Mucosa of rectum (tissue), 2 donors: ENCODE measurements at regions not wholly inside any gene's neighbourhood (a gene's known extent, or its start where the extent isn't known, plus 50 kb on each side); places are given as distances from the start of the nearest gene placed in this dataset.

ENCODE experiments used
- H3K27ac ChIP-seq, 2 donors: one replicate each; pipeline ENCODE4 v1.7.0; 2013; ENCODE audit warnings: inconsistent platforms in 2 of 2, low read depth in 2 of 2, low read length in 2 of 2
- H3K27me3 ChIP-seq, 2 donors: one replicate each; pipeline ENCODE4 v1.7.0; 2013; ENCODE audit warnings: low read length in 2 of 2; ENCODE audit not compliant: control insufficient read depth in 2 of 2, insufficient read depth in 2 of 2
- H3K36me3 ChIP-seq, 2 donors: one replicate each; pipeline ENCODE4 v1.7.0; 2013; ENCODE audit warnings: low read length in 2 of 2; ENCODE audit not compliant: control insufficient read depth in 2 of 2, insufficient read depth in 2 of 2
- H3K4me1 ChIP-seq, 2 donors: one replicate each; pipeline ENCODE4 v1.7.0; 2013; ENCODE audit warnings: low read length in 2 of 2, mild to moderate bottlenecking in 1 of 2; ENCODE audit not compliant: control insufficient read depth in 2 of 2, insufficient read depth in 2 of 2
- H3K4me3 ChIP-seq, 2 donors: one replicate each; pipeline ENCODE4 v1.7.0; 2013; ENCODE audit warnings: low read length in 2 of 2
- H3K9ac ChIP-seq, 2 donors: one replicate each; pipeline ENCODE4 v1.7.0; 2013; ENCODE audit warnings: low read length in 2 of 2, low read depth in 1 of 2, mild to moderate bottlenecking in 1 of 2
- H3K9me3 ChIP-seq, 2 donors: one replicate each; pipeline ENCODE4 v1.7.0; 2013; ENCODE audit warnings: low read length in 2 of 2; ENCODE audit not compliant: control insufficient read depth in 2 of 2
- donor health status: healthy.
- donor health status: Normal muscosa, but diverticular disease.

DNA sequence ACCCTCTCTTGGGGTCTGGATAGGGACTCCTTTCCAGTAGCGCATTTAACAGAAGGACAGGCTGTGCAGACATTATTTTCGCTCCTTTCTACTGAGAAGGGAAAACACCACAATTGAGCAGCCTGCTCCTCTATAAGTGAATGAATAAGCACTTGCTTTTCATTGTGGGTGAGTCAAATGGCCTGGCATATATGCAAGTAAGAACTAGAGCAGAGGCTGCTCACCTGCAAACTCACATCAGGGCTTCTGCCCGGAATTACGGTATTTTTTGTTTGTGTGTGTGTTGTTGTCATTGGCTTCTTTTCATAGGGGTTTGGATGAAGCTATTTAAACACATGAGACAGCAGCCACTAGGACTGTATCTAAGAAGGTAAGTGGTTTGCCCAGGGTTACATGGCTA lies 200.1 kb upstream of the CAMK1G start:
- H3K4me3 ChIP-seq, result no peak overlapping the region
- H3K36me3 ChIP-seq, result no peaks in the 10 kb centered on the region
- no peak overlapping the region for H3K27ac ChIP-seq
- peaks cover 0 to 2% of the 10 kb centered on the region in 2 donors for H3K27me3 ChIP-seq
- H3K9me3 ChIP-seq, result no peaks in the 10 kb centered on the region
- no peak overlapping the region for H3K9ac ChIP-seq
- H3K4me1 ChIP-seq, result no peaks in the 10 kb centered on the region

DNA sequence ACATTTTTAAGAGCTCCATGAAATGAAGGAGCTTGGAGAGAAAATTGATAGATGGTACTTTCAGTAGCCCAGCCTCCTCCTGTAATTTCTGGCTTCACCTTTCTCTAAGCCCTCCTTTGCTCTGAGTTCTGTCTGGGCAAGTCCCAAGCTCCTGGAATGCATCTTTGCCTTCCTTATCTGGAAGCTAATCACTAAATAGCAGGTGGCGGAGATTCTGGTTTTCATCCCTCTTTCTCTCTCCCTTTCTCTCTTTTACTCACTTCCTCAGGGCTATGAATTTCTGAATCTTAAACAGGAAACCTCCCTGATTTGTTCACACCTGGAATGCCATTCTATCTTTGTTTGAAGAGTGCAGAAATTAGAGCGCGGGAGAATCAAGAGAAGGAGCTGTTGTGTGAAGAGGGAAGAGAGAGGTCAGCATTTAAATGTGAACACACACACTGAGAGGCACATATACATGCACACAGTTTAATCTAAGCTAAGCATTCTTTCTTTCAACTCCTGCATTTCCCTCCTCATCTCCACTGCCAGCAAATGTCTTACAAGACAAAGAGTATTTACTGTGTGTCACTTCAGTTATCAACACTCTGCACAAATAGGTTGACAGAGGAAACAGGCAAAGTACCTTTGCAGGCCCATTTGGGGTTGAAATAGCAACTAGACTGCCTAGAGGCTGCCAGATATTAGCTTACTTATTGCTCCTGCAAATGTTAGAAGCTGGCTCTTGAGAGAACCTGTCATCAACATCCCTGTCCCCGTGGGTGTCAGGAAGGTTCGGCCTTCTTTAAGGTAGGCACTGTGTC lies 199.4 kb upstream of the CAMK1G start:
- no peaks in the 10 kb centered on the region for H3K9me3 ChIP-seq
- H3K27me3 ChIP-seq, result peaks cover 0 to 2% of the 10 kb centered on the region in 2 donors
- no peaks in the 10 kb centered on the region for H3K36me3 ChIP-seq
- H3K9ac ChIP-seq, result no peak overlapping the region
- H3K27ac ChIP-seq, result no peak overlapping the region
- H3K4me1 ChIP-seq, result no peaks in the 10 kb centered on the region
- H3K4me3 ChIP-seq, result no peak overlapping the region

DNA sequence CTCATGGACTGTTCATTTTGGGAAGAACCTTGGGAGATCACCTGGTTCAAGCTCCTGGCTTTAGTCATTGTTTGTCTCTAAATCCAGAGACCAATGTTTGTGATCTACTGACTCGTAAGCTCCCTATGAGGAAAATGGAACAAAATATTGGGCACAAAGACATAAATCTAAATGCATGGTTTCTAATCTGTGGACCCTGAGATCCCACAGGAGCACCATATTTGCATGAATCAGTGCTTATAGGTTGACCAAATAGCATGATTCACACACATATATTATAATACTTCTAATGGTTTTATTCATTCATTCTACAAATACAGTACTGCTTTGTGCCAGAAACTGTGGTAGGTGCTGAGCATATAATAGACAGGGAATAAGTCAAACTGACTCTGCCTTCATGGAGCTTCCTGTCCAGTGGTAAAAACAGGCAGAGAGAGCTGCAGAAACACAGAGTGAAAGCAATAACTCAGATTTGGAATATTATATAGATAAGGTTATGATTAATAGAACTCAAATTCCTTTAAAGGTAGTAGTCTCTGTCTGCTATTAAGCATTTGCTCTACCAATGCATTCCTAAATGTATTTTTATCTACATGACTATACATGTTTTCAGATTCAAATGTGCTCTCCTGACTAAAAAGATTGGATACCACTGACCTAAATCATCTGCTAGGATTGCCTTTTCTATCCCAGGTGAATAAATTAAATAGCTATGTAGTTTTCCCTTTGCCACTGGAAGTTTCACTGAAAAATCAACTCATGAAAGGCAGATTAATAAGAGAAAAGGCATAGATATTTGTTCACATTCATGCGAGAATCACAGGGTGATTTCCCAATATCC lies 198.6 kb upstream of the CAMK1G start:
- no peak overlapping the region for H3K27ac ChIP-seq
- H3K27me3 ChIP-seq, result no peaks in the 10 kb centered on the region
- no peak overlapping the region for H3K9ac ChIP-seq

DNA sequence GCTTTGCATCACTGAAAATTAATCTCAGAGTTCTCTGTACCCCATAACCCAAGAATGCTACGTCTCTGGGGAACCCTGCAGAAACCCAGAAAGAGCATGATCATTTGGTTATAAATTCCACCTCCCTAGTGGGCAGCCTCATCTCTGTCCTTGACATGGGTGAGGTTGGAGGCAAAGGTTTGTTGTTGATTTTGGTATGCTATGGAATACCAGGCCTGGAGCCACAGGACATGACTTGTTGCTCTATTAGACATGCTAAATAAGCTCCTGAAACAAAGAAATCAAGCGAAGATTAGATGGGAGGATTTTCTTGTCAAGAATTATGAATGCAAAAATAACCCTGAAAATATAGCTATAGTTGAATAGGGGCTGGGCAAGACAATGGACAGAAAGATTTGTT lies 197.4 kb upstream of the CAMK1G start:
- no peak overlapping the region for H3K4me3 ChIP-seq
- H3K36me3 ChIP-seq, result no peaks in the 10 kb centered on the region
- H3K9me3 ChIP-seq, result no peaks in the 10 kb centered on the region
- H3K9ac ChIP-seq, result no peak overlapping the region
- H3K4me1 ChIP-seq, result no peaks in the 10 kb centered on the region
- H3K27ac ChIP-seq, result no peak overlapping the region
- H3K27me3 ChIP-seq, result no peaks in the 10 kb centered on the region

More for the DNA sequence above, 198.6 kb upstream of the CAMK1G start:
- Histone ChIP-seq H3K36me3 (no peaks in the 10 kb centered on the region), H3K9me3 (no peaks in the 10 kb centered on the region), H3K4me1 (no peaks in the 10 kb centered on the region), H3K4me3 (no peak overlapping the region)

DNA sequence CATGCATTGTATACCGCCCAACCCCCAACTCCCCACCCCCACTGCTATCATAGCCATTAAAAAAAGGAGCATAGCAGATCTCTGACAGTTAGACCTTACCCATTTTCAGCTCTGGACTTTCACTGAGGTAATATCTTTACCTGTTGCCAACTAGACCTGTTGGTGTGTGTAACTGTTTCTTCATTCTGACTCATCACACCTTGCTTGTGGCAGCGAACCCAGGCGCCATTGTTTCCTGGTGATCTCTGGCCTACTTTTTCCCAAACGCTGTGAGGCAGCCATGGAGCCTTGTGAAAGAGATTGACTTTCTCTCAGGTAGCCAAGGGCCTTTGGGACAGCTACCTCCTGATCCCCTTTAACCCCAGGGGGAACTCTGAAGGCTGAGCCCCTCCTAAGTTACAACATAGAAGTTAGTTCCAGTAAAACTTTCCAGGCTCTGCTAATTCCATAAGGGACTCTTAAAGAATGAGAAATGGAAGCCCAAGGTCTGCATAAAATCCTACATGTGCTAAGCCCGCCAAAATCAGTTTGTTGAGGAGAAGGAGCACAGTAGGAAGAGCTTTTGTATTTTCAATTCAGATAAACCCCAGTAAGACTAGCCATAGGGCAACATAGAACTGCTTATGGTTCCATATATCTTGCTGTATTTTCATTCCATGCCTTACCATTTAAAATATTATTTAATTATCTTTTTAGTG lies 196.1 kb upstream of the CAMK1G start:
- no peaks in the 10 kb centered on the region for H3K36me3 ChIP-seq
- no peaks in the 10 kb centered on the region for H3K27me3 ChIP-seq
- no peak overlapping the region for H3K27ac ChIP-seq
- H3K9me3 ChIP-seq, result no peaks in the 10 kb centered on the region
- no peak overlapping the region for H3K9ac ChIP-seq
- H3K4me3 ChIP-seq, result no peak overlapping the region
- H3K4me1 ChIP-seq, result no peaks in the 10 kb centered on the region

DNA sequence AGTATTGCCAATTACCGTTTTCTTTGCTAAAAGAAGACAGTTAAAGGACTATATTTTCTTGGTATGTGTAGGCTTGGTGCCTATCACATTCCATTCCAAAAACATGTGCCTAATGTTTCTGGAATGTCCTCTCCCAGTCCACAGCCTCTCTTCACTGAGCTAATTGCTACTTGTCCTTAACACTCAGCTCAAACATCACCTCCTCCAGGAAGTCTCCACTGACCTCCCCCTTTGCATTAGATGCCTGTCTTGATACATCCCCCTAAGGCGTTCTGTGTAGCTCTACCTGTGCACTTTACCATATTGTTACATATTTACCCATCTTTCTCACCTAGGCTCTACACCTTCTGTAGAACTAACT lies 195.6 kb upstream of the CAMK1G start:
- Histone ChIP-seq H3K27ac (no peak overlapping the region), H3K4me1 (no peaks in the 10 kb centered on the region), H3K4me3 (no peak overlapping the region), H3K9ac (no peak overlapping the region), H3K36me3 (no peaks in the 10 kb centered on the region), H3K9me3 (no peaks in the 10 kb centered on the region), H3K27me3 (no peaks in the 10 kb centered on the region)

DNA sequence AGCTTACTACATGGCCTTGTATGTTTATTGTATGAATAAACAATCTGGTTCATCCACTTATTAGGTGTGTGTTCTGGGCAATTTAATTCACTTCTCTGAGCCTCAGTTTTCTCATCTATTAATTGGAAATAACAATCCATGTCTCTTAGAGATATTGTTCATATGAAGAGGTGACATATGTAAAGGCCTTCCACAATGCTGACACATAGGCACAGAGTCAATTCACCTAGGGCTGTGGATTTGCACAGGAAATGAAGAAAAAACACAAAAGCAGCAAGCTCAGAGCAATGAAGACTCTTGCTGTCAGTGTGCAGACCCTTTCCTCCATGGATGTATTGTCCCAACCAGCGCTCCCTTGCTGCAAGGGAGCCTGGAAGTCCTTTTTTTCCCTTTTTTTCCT lies 195.2 kb upstream of the CAMK1G start:
- Histone ChIP-seq H3K9me3 (no peaks in the 10 kb centered on the region), H3K27me3 (no peaks in the 10 kb centered on the region), H3K9ac (no peak overlapping the region)

DNA sequence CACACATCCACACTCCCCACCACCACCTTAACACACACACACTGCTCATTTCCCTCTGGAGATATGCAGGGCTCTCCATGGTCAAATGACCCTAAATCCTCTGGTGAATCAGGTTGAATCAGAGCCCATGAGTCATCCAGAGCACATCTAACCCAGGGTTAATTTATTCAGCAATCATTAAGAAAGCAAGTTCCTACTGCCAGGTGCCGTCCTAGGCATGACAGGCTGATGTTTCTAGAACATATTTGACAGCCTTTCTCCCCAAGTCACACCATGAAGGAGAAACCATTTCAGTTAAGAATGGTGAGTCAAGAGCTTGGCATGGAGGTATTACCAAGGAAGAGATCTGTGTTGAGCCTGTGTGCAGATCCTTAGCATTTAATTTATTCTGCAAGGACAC lies 194.3 kb upstream of the CAMK1G start:
- no peak overlapping the region for H3K9ac ChIP-seq
- no peaks in the 10 kb centered on the region for H3K36me3 ChIP-seq
- no peak overlapping the region for H3K27ac ChIP-seq
- no peaks in the 10 kb centered on the region for H3K4me1 ChIP-seq
- no peak overlapping the region for H3K4me3 ChIP-seq
- no peaks in the 10 kb centered on the region for H3K9me3 ChIP-seq
- H3K27me3 ChIP-seq, result no peaks in the 10 kb centered on the region

More for the DNA sequence above, 195.2 kb upstream of the CAMK1G start:
- Histone ChIP-seq H3K27ac (no peak overlapping the region), H3K4me1 (no peaks in the 10 kb centered on the region), H3K4me3 (no peak overlapping the region), H3K36me3 (no peaks in the 10 kb centered on the region)

DNA sequence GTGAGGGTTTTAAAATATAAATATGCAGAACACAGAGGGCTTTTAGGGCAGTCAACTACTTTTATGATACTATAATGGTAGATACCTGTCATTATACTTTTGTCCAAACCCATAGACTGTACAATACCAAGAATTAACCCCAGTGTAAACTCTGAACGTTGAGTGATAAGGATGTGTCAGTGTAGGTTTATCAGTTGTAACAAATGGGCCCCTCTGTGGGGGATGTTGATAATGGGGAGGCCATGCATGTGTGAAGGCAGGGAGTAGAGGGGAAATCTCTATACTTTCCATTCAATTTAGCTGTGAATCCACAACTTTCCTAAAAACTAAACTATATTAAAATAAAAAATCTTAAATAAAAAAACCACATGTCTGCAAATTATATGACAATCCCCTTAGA lies 193.5 kb upstream of the CAMK1G start:
- Histone ChIP-seq H3K36me3 (no peaks in the 10 kb centered on the region), H3K4me1 (no peaks in the 10 kb centered on the region), H3K9ac (no peak overlapping the region), H3K27ac (no peak overlapping the region), H3K27me3 (no peaks in the 10 kb centered on the region), H3K4me3 (no peak overlapping the region), H3K9me3 (no peaks in the 10 kb centered on the region)

DNA sequence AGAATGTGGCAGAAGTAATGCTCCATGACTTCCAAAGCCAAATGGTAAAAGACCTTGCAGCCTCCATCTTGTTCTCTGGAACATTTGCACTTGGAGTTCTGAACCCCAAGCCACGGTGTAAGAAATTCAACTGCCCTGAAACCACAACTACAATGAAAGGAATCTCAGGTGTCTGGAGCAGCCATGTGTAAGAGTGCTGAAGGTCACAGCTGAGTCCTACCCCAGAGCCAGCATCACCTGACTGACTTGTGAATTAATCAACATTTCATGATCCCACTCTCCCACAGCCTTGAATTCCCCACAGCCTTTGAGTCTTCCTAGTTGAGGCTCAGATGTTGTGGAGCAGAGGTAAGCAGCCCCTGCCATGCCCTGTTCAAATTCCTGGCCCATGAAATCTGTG lies 192.8 kb upstream of the CAMK1G start:
- no peaks in the 10 kb centered on the region for H3K4me1 ChIP-seq
- H3K9ac ChIP-seq, result no peak overlapping the region
- H3K36me3 ChIP-seq, result no peaks in the 10 kb centered on the region
- no peaks in the 10 kb centered on the region for H3K27me3 ChIP-seq
- no peak overlapping the region for H3K27ac ChIP-seq
- no peaks in the 10 kb centered on the region for H3K9me3 ChIP-seq
- H3K4me3 ChIP-seq, result no peak overlapping the region
